ENCODE measurements at regions not wholly inside any gene's neighbourhood (a gene's known extent, or its start where the extent isn't known, plus 50 kb on each side); places are given as distances from the start of the nearest gene placed in this dataset.

- TF ChIP-seq EZH2 (IDR thresholded peaks at IDR 0.05; ENCODE audit: insufficient read depth, poor library complexity, severe bottlenecking) (no peak), EZH2phosphoT487 (IDR thresholded peaks at IDR 0.05; ENCODE audit: insufficient read depth, low read depth) (no peak)
Measured at GRCh38 chr2:72050734-72051133, 96.9 kb downstream of the CYP26B1 start.

Measured in GM23248 (cell line).